GM12878 (cell line): ENCODE measurements at regions not wholly inside any gene's neighbourhood (a gene's known extent, or its start where the extent isn't known, plus 50 kb on each side); places are given as distances from the start of the nearest gene placed in this dataset.

Experiments
- ATAC-seq: fragments of 200-7000 bp; cut with Tn5 transposase; 3 replicates; pipeline ENCODE4 v1.9.1; 2020; ENCODE audit warnings: mild to moderate bottlenecking, moderate library complexity
- BruUV-seq: library from RNA; stranded (reverse); fragments of 400-500 nt; replicated peaks from 2 replicates; lab custom pipeline; 2021; lab: Mats Ljungman, UMichigan
- CTCF ChIA-PET: fragments of 300-600 bp; sonication (Branson Sonifier 250); formaldehyde crosslinking; extraction: SDS; loops from one replicate; lab custom pipeline; 2021; ENCODE audit warnings: inconsistent platforms; lab: Yijun Ruan, JAX
- POLR2A ChIA-PET: fragments of 350-600 bp; formaldehyde crosslinking; extraction: SDS; loops from one replicate; lab custom pipeline; 2021; ENCODE audit warnings: inconsistent platforms; lab: Charles Lee
- RAD21 ChIA-PET: fragments of 300-600 bp; sonication (Branson Sonifier 250); formaldehyde crosslinking; loops from one replicate; lab custom pipeline; 2023; ENCODE audit warnings: antibody characterized with exemption; ENCODE audit not compliant: unreplicated experiment; lab: Charles Lee
- SMC1A ChIA-PET: fragments of 300-600 bp; sonication (Branson Sonifier 250); formaldehyde crosslinking; loops from one replicate; lab custom pipeline; 2023; ENCODE audit not compliant: unreplicated experiment, uncharacterized antibody; lab: Charles Lee
- DNase-seq: peaks from one replicate; pipeline ENCODE4 v3.0.0-alpha.2; 2011; ENCODE audit warnings: low read depth, low spot score
- FAIRE-seq: peaks from 3 replicates; lab custom pipeline; 2011; peaks lifted over from hg19 to GRCh38; lab: Jason Lieb, UNC
- H2AFZ ChIP-seq: 2 replicates; pipeline ENCODE4 v1.6.0; 2011; ENCODE audit warnings: low read depth, low read length, control low read depth; ENCODE audit not compliant: control insufficient read depth
- H3K27ac ChIP-seq: 2 replicates; pipeline ENCODE4 v1.5.1; 2011; ENCODE audit warnings: control low read depth; ENCODE audit not compliant: control insufficient read depth, insufficient read depth
- H3K27me3 ChIP-seq, 2 experiments: replicated peaks in 1 of 2; 2 replicates each; pipeline versions ENCODE4 v1.6.0 to v1.6.1; 2011; ENCODE audit warnings: low read length in 1 of 2; ENCODE audit not compliant: control insufficient read depth in 2 of 2, insufficient read depth in 2 of 2
- H3K36me3 ChIP-seq, 2 experiments: 2 replicates each; pipeline ENCODE4 v1.5.1; 2011; ENCODE audit warnings: low read length in 1 of 2; ENCODE audit not compliant: control insufficient read depth in 2 of 2, insufficient read depth in 2 of 2
- H3K4me1 ChIP-seq: 2 replicates; pipeline ENCODE4 v1.6.1; 2011; ENCODE audit warnings: mild to moderate bottlenecking, low read length, moderate library complexity, mixed read lengths; ENCODE audit not compliant: control insufficient read depth, insufficient read depth
- H3K4me2 ChIP-seq: 2 replicates; pipeline ENCODE4 v1.6.0; 2011; ENCODE audit warnings: control low read depth; ENCODE audit not compliant: control insufficient read depth, insufficient read depth
- H3K4me3 ChIP-seq: fragments of 200-600 bp; sonication (generic); 2 replicates; pipeline ENCODE4 v1.5.1; 2016
- H3K79me2 ChIP-seq: 2 replicates; pipeline ENCODE4 v1.6.0; 2011; ENCODE audit warnings: low read length; ENCODE audit not compliant: control insufficient read depth, insufficient read depth
- H3K9ac ChIP-seq: 2 replicates; pipeline ENCODE4 v1.8.0; 2011; ENCODE audit warnings: low read length, control low read depth, mixed read lengths; ENCODE audit not compliant: control insufficient read depth, insufficient read depth
- H3K9me3 ChIP-seq: replicated peaks from 3 replicates; pipeline ENCODE4 v1.5.1; 2011; ENCODE audit warnings: mild to moderate bottlenecking, low read length; ENCODE audit not compliant: control insufficient read depth, insufficient read depth
- H4K20me1 ChIP-seq: 2 replicates; pipeline ENCODE4 v1.6.0; 2011; ENCODE audit not compliant: control insufficient read depth, insufficient read depth
- BRCA1 ChIP-seq: IDR thresholded peaks from 2 replicates; pipeline ENCODE4 v1.6.1; 2011; ENCODE audit warnings: low read depth, low read length, improper control_type of control experiment
- CBFB ChIP-seq: IDR thresholded peaks from 2 replicates; pipeline ENCODE4 v1.6.1; 2016; ENCODE audit warnings: antibody characterized with exemption, low read depth
- CEBPZ ChIP-seq: fragments of 150-350 bp; IDR thresholded peaks from 2 replicates; pipeline ENCODE4 v1.6.1; 2016; ENCODE audit warnings: low read depth, low read length
- IRF5 ChIP-seq: fragments of 450-650 bp; IDR thresholded peaks from 2 replicates; pipeline ENCODE4 v1.6.1; 2017; ENCODE audit warnings: borderline replicate concordance
- MXI1 ChIP-seq: fragments of 150-350 bp; IDR thresholded peaks from 2 replicates; pipeline ENCODE4 v1.6.1; 2011; ENCODE audit warnings: low read depth, mild to moderate bottlenecking, inconsistent platforms, low read length, improper control_type of control experiment
- MYB ChIP-seq: fragments of 150-350 bp; IDR thresholded peaks from 2 replicates; pipeline ENCODE4 v1.6.1; 2014; ENCODE audit warnings: mild to moderate bottlenecking, low read depth, low read length, borderline replicate concordance
- MYC ChIP-seq: IDR thresholded peaks from 2 replicates; pipeline ENCODE4 v1.6.1; 2011; ENCODE audit warnings: mild to moderate bottlenecking, low read length, moderate library complexity, inconsistent platforms; ENCODE audit not compliant: insufficient read depth, insufficient replicate concordance, insufficient read length, severe bottlenecking
- POU2F2 ChIP-seq: IDR thresholded peaks from 3 replicates; pipeline ENCODE4 v1.6.1; 2011; ENCODE audit warnings: low read depth, mild to moderate bottlenecking, low read length, borderline replicate concordance
- RAD21 ChIP-seq: IDR thresholded peaks from 2 replicates; pipeline ENCODE4 v1.6.1; 2011; ENCODE audit warnings: mild to moderate bottlenecking, low read depth, low read length, moderate library complexity; ENCODE audit not compliant: insufficient read depth
- SRF ChIP-seq, 2 experiments: IDR thresholded peaks; 2 replicates each; pipeline ENCODE4 v1.6.1; 2011; ENCODE audit warnings: low read depth in 2 of 2, low read length in 2 of 2, mild to moderate bottlenecking in 1 of 2, moderate library complexity in 1 of 2
- TARDBP ChIP-seq: IDR thresholded peaks from 2 replicates; pipeline ENCODE4 v1.6.1; 2016; ENCODE audit warnings: borderline replicate concordance
- ZBED1 ChIP-seq: IDR thresholded peaks from 2 replicates; pipeline ENCODE4 v1.6.1; 2016; ENCODE audit warnings: borderline replicate concordance
- ZZZ3 ChIP-seq: IDR thresholded peaks from 2 replicates; pipeline ENCODE4 v1.6.1; 2011; ENCODE audit warnings: low read depth; ENCODE audit not compliant: control insufficient read depth, insufficient read length
- WGBS: methylation state at CpG from one replicate; pipeline ENCODE4 v1.1.6; 2016; ENCODE audit warnings: low lambda C conversion rate; ENCODE audit not compliant: insufficient replicate concordance, insufficient coverage; ENCODE audit errors: missing lambda C conversion rate; 5-methylcytosine and 5-hydroxymethylcytosine counted together
- in situ Hi-C: fragments of 300-500 bp; cut with MboI; formaldehyde crosslinking; loops from 9 replicates; pipeline ENCODE4 v1.14.3; 2018; ENCODE audit warnings: mixed read lengths
- intact Hi-C: fragments of 100-400 bp; cut with micrococcal nuclease; formaldehyde crosslinking; loops from one replicate; pipeline ENCODE4 v1.14.2; 2022; ENCODE audit not compliant: unreplicated experiment
- TF ChIP-seq, protein P1 (sequence below): IDR thresholded peaks from 2 replicates; pipeline ENCODE4 v1.6.1; 2012; ENCODE audit warnings: improper control_type of control experiment, low read depth, low read length; ENCODE audit not compliant: insufficient replicate concordance

- TF ChIP-seq MYB (no peak), CBFB (no peak), TARDBP (no peak), MYC (no peak), ZBED1 (no peak), RAD21 (no peak), MXI1 (no peak), BRCA1 (no peak), SRF (IDR thresholded peaks at IDR 0.05; ENCODE audit: low read depth in 2 of 2, low read length in 2 of 2) (no peak), POU2F2 (no peak), IRF5 (no peak), ZZZ3 (no peak), CEBPZ (no peak)
- TF ChIP-seq, protein P1, sequence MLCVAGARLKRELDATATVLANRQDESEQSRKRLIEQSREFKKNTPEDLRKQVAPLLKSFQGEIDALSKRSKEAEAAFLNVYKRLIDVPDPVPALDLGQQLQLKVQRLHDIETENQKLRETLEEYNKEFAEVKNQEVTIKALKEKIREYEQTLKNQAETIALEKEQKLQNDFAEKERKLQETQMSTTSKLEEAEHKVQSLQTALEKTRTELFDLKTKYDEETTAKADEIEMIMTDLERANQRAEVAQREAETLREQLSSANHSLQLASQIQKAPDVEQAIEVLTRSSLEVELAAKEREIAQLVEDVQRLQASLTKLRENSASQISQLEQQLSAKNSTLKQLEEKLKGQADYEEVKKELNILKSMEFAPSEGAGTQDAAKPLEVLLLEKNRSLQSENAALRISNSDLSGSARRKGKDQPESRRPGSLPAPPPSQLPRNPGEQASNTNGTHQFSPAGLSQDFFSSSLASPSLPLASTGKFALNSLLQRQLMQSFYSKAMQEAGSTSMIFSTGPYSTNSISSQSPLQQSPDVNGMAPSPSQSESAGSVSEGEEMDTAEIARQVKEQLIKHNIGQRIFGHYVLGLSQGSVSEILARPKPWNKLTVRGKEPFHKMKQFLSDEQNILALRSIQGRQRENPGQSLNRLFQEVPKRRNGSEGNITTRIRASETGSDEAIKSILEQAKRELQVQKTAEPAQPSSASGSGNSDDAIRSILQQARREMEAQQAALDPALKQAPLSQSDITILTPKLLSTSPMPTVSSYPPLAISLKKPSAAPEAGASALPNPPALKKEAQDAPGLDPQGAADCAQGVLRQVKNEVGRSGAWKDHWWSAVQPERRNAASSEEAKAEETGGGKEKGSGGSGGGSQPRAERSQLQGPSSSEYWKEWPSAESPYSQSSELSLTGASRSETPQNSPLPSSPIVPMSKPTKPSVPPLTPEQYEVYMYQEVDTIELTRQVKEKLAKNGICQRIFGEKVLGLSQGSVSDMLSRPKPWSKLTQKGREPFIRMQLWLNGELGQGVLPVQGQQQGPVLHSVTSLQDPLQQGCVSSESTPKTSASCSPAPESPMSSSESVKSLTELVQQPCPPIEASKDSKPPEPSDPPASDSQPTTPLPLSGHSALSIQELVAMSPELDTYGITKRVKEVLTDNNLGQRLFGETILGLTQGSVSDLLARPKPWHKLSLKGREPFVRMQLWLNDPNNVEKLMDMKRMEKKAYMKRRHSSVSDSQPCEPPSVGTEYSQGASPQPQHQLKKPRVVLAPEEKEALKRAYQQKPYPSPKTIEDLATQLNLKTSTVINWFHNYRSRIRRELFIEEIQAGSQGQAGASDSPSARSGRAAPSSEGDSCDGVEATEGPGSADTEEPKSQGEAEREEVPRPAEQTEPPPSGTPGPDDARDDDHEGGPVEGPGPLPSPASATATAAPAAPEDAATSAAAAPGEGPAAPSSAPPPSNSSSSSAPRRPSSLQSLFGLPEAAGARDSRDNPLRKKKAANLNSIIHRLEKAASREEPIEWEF = no peak
- TF ChIP-seq, all 136 proteins: peak for 0
- H2AFZ ChIP-seq = no peak overlapping the region
- no peak overlapping the region for H3K4me3 ChIP-seq
- ChIA-PET CTCF (no interaction called here), RAD21 (no interaction called here), POLR2A (no interaction called here), SMC1A (no interaction called here)
- in situ Hi-C loops = no loop called here
- no peaks in the 10 kb centered on the region for H3K27me3 ChIP-seq
- H3K27ac ChIP-seq = no peak overlapping the region
- no peak for DNase-seq
- H3K9me3 ChIP-seq = no peaks in the 10 kb centered on the region
- no peaks in the 10 kb centered on the region for H3K36me3 ChIP-seq
- intact Hi-C loops = no loop called here
- 21% methylated on average over 4 of the region's 4 CpGs for WGBS
- no peak overlapping the region for H3K9ac ChIP-seq
- H3K4me1 ChIP-seq = no peaks in the 10 kb centered on the region
- ATAC-seq = no peak
- FAIRE-seq = no peak
- no TSS peak for BruUV-seq
- H3K79me2 ChIP-seq = no peaks in the 10 kb centered on the region
- H4K20me1 ChIP-seq = no peaks in the 10 kb centered on the region
- H3K4me2 ChIP-seq = no peak overlapping the region
Observed at GRCh38 chr13:22402682-22403081, 731.8 kb downstream of the FGF9 start.
